Muscle of leg (tissue), 3 donors: ENCODE measurements at regions not wholly inside any gene's neighbourhood (a gene's known extent, or its start where the extent isn't known, plus 50 kb on each side); places are given as distances from the start of the nearest gene placed in this dataset.
A peak's percentile ranks its signal among the peaks of the same experiment; 100 is the strongest.
"Not testable (repeated sequence)": the region's sequence is repeated elsewhere in the genome, so short reads cannot be mapped to it uniquely, and the experiment has no call there.

ENCODE experiments used
- DNase-seq: peaks from one replicate; pipeline ENCODE4 v3.0.0; 2013
- H3K27ac ChIP-seq: one replicate; pipeline ENCODE4 v1.5.1; 2013; ENCODE audit warnings: mild to moderate bottlenecking, low read length, control low read depth
- H3K27me3 ChIP-seq: one replicate; pipeline ENCODE4 v1.6.1; 2013; ENCODE audit warnings: low read length; ENCODE audit not compliant: control insufficient read depth, insufficient read depth
- H3K36me3 ChIP-seq: one replicate; pipeline ENCODE4 v1.6.1; 2013; ENCODE audit warnings: low read length; ENCODE audit not compliant: control insufficient read depth, insufficient read depth
- H3K4me1 ChIP-seq: one replicate; pipeline ENCODE4 v1.6.1; 2013; ENCODE audit warnings: low read length; ENCODE audit not compliant: control insufficient read depth, insufficient read depth
- H3K4me3 ChIP-seq: one replicate; pipeline ENCODE4 v1.5.1; 2013; ENCODE audit warnings: low read length, control low read depth
- H3K9me3 ChIP-seq: replicated peaks from 2 replicates; pipeline ENCODE4 v1.6.1; 2013; ENCODE audit warnings: low read depth, low read length; ENCODE audit not compliant: control insufficient read depth
- WGBS: methylation state at CpG from one replicate; pipeline ENCODE4 v1.1.5; 2013; ENCODE audit warnings: missing lambda C conversion rate; ENCODE audit not compliant: insufficient coverage; 5-methylcytosine and 5-hydroxymethylcytosine counted together

GRCh38 chr2:113341191-113341869 lies 62.6 kb upstream of the PAX8 start:
- Histone ChIP-seq H3K9me3 (no peaks in the 10 kb centered on the region), H3K36me3 (no peaks in the 10 kb centered on the region), H3K4me3 (no peak overlapping the region), H3K27me3 (peaks cover 2% of the 10 kb centered on the region), H3K27ac (no peak overlapping the region), H3K4me1 (no peaks in the 10 kb centered on the region)
- no peak for DNase-seq
- 45% methylated on average over 5 of the region's 8 CpGs for WGBS

- H3K4me3 ChIP-seq: no peak overlapping the region
- H3K4me1 ChIP-seq: peaks cover 4% of the 10 kb centered on the region
- H3K9me3 ChIP-seq: no peaks in the 10 kb centered on the region
- WGBS: 72% methylated on average over 5 of the region's 5 CpGs
- no peak for DNase-seq
- peaks cover 4% of the 10 kb centered on the region for H3K27me3 ChIP-seq
- H3K27ac ChIP-seq: no peak overlapping the region
- no peaks in the 10 kb centered on the region for H3K36me3 ChIP-seq
Measured at GRCh38 chr2:113337809-113338208, 59.1 kb upstream of the PAX8 start.

- H3K9me3 ChIP-seq, H3K27me3 ChIP-seq, H3K36me3 ChIP-seq, H3K27ac ChIP-seq, H3K4me1 ChIP-seq, H3K4me3 ChIP-seq: not testable (repeated sequence)
- peak; percentile 31 for DNase-seq
- no CpG with 5 or more reads among the region's 3 CpGs for WGBS
Measured at GRCh38 chr2:113336040-113336439, 57.3 kb upstream of the PAX8 start.

GRCh38 chr2:113334147-113334546 lies 55.4 kb upstream of the PAX8 start:
- DNase-seq: no peak
- no peaks in the 10 kb centered on the region for H3K36me3 ChIP-seq
- no peak overlapping the region for H3K27ac ChIP-seq
- no peak overlapping the region for H3K4me3 ChIP-seq
- no peaks in the 10 kb centered on the region for H3K9me3 ChIP-seq
- WGBS: 67% methylated on average over 5 of the region's 5 CpGs
- peaks cover 4% of the 10 kb centered on the region for H3K4me1 ChIP-seq
- peaks cover 4% of the 10 kb centered on the region for H3K27me3 ChIP-seq

GRCh38 chr2:113333735-113334134 lies 55.0 kb upstream of the PAX8 start:
- H3K36me3 ChIP-seq, H3K27me3 ChIP-seq, H3K4me1 ChIP-seq, H3K9me3 ChIP-seq, H3K27ac ChIP-seq, H3K4me3 ChIP-seq, DNase-seq: not testable (repeated sequence)
- 42% methylated on average over 5 of the region's 5 CpGs for WGBS

GRCh38 chr2:113330060-113330767 lies 51.5 kb upstream of the PAX8 start:
- 88% methylated on average over 2 of the region's 5 CpGs for WGBS
- not testable (repeated sequence) for DNase-seq, H3K9me3 ChIP-seq, H3K4me3 ChIP-seq, H3K4me1 ChIP-seq, H3K36me3 ChIP-seq, H3K27me3 ChIP-seq, H3K27ac ChIP-seq

GRCh38 chr2:113328973-113329372 lies 50.3 kb upstream of the PAX8 start:
- WGBS: 38% methylated on average over 4 of the region's 9 CpGs
- H3K27ac ChIP-seq, H3K4me3 ChIP-seq, H3K9me3 ChIP-seq, H3K27me3 ChIP-seq, H3K36me3 ChIP-seq: not testable (repeated sequence)
- peaks cover 11% of the 10 kb centered on the region for H3K4me1 ChIP-seq
- DNase-seq: peak; percentile 22

GRCh38 chr2:113328572-113328971 lies 49.9 kb upstream of the PAX8 start:
- not testable (repeated sequence) for H3K27ac ChIP-seq, H3K4me3 ChIP-seq, DNase-seq, H3K36me3 ChIP-seq, H3K27me3 ChIP-seq, H3K9me3 ChIP-seq
- H3K4me1 ChIP-seq: peaks cover 11% of the 10 kb centered on the region
- no CpG with 5 or more reads among the region's 1 CpG for WGBS
